ENCODE measurements at regions not wholly inside any gene's neighbourhood (a gene's known extent, or its start where the extent isn't known, plus 50 kb on each side); places are given as distances from the start of the nearest gene placed in this dataset.

- no peak for TF ChIP-seq EZH2 (IDR thresholded peaks at IDR 0.05; ENCODE audit: borderline replicate concordance, low read depth, low read length, severe bottlenecking)
- no peak for TF ChIP-seq CTCF (IDR thresholded peaks at IDR 0.05; ENCODE audit: borderline replicate concordance, extremely low read depth, low read length, poor library complexity, severe bottlenecking)
- H2AFZ ChIP-seq (ENCODE audit: low read depth, low read length), result no peak overlapping the region
- no peaks in the 10 kb centered on the region for H3K4me1 ChIP-seq (ENCODE audit: insufficient read depth, low read length)
- H3K4me3 ChIP-seq (ENCODE audit: low read depth in 1 of 2, low read length in 2 of 2), result no peak overlapping the region
- H3K27ac ChIP-seq (ENCODE audit: low read length), result no peak overlapping the region
- no peaks in the 10 kb centered on the region for H3K27me3 ChIP-seq (ENCODE audit: insufficient read depth, low read length, poor library complexity)
- DNase-seq (no peak), ATAC-seq (ENCODE audit: insufficient read depth, low read depth) (no peak)
- no peaks in the 10 kb centered on the region for H4K20me1 ChIP-seq (ENCODE audit: insufficient read depth, low read length)
- H3K36me3 ChIP-seq (ENCODE audit: insufficient read depth, low read length), result no peaks in the 10 kb centered on the region
- no peak overlapping the region for H3K4me2 ChIP-seq (ENCODE audit: insufficient read depth, low read length)
- H3K9me3 ChIP-seq (ENCODE audit: insufficient read depth, low read length, severe bottlenecking), result no peaks in the 10 kb centered on the region
- H3K79me2 ChIP-seq (ENCODE audit: insufficient read depth, low read length), result no peaks in the 10 kb centered on the region
- no peak overlapping the region for H3K9ac ChIP-seq (ENCODE audit: low read depth, low read length)
Measured at GRCh38 chr20:7579888-7580287, 360.4 kb downstream of the HAO1 start.

DNA sequence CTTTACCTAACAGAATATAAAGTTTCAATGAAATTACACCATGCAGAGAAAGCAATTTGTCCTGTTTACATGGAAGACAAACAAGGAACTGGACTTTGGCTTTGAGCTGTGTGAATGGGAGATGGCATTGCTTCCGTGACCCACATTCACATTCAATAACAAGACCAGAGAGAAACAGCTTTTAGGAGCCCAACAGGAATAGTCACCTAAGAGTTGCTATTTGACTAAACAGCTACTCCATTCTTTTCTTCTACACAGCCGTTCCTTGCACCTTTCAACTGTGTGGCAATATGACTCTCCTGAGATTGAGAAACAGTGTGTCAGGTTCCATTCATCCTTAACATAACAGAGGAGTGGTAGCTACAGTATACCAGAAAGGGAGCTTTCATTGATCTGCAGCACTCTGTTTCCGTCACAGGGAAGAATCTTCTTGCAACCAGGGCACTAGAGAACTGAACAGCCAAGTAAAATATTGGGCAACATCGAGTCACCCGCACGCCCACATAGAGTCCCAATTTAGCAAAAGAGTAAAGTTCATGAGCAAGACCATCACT is 355.1 kb downstream of the HAO1 start:
- no peak for ATAC-seq (ENCODE audit: insufficient read depth, low read depth)
- H4K20me1 ChIP-seq (ENCODE audit: insufficient read depth, low read length), result no peaks in the 10 kb centered on the region
- no peak overlapping the region for H3K27ac ChIP-seq (ENCODE audit: low read length)
- no peak for DNase-seq
- no peaks in the 10 kb centered on the region for H3K4me1 ChIP-seq (ENCODE audit: insufficient read depth, low read length)
- H3K4me2 ChIP-seq (ENCODE audit: insufficient read depth, low read length), result no peak overlapping the region
- no peaks in the 10 kb centered on the region for H3K79me2 ChIP-seq (ENCODE audit: insufficient read depth, low read length)
- H3K36me3 ChIP-seq (ENCODE audit: insufficient read depth, low read length), result no peaks in the 10 kb centered on the region
- no peaks in the 10 kb centered on the region for H3K9me3 ChIP-seq (ENCODE audit: insufficient read depth, low read length, severe bottlenecking)
- no peak overlapping the region for H3K4me3 ChIP-seq (ENCODE audit: low read depth in 1 of 2, low read length in 2 of 2)
- no peak overlapping the region for H3K9ac ChIP-seq (ENCODE audit: low read depth, low read length)
- no peaks in the 10 kb centered on the region for H3K27me3 ChIP-seq (ENCODE audit: insufficient read depth, low read length, poor library complexity)
- TF ChIP-seq EZH2 (IDR thresholded peaks at IDR 0.05; ENCODE audit: borderline replicate concordance, low read depth, low read length, severe bottlenecking) (no peak), CTCF (IDR thresholded peaks at IDR 0.05; ENCODE audit: borderline replicate concordance, extremely low read depth, low read length, poor library complexity, severe bottlenecking) (no peak)
- no peak overlapping the region for H2AFZ ChIP-seq (ENCODE audit: low read depth, low read length)

GRCh38 chr20:7586481-7586880 is 353.8 kb downstream of the HAO1 start:
- no peak for DNase-seq
- H4K20me1 ChIP-seq (ENCODE audit: insufficient read depth, low read length), result no peaks in the 10 kb centered on the region
- H3K79me2 ChIP-seq (ENCODE audit: insufficient read depth, low read length), result no peaks in the 10 kb centered on the region
- H3K9me3 ChIP-seq (ENCODE audit: insufficient read depth, low read length, severe bottlenecking), result no peaks in the 10 kb centered on the region
- H3K9ac ChIP-seq (ENCODE audit: low read depth, low read length), result no peak overlapping the region
- TF ChIP-seq CTCF (IDR thresholded peaks at IDR 0.05; ENCODE audit: borderline replicate concordance, extremely low read depth, low read length, poor library complexity, severe bottlenecking), result no peak
- TF ChIP-seq EZH2 (IDR thresholded peaks at IDR 0.05; ENCODE audit: borderline replicate concordance, low read depth, low read length, severe bottlenecking), result no peak
- no peak for ATAC-seq (ENCODE audit: insufficient read depth, low read depth)
- no peaks in the 10 kb centered on the region for H3K4me1 ChIP-seq (ENCODE audit: insufficient read depth, low read length)
- H3K4me2 ChIP-seq (ENCODE audit: insufficient read depth, low read length), result no peak overlapping the region
- H3K4me3 ChIP-seq (ENCODE audit: low read depth in 1 of 2, low read length in 2 of 2), result no peak overlapping the region
- H2AFZ ChIP-seq (ENCODE audit: low read depth, low read length), result no peak overlapping the region
- H3K27ac ChIP-seq (ENCODE audit: low read length), result no peak overlapping the region
- H3K27me3 ChIP-seq (ENCODE audit: insufficient read depth, low read length, poor library complexity), result no peaks in the 10 kb centered on the region
- no peaks in the 10 kb centered on the region for H3K36me3 ChIP-seq (ENCODE audit: insufficient read depth, low read length)

- no peaks in the 10 kb centered on the region for H3K79me2 ChIP-seq (ENCODE audit: insufficient read depth, low read length)
- ATAC-seq (ENCODE audit: insufficient read depth, low read depth), result no peak
- H3K9ac ChIP-seq (ENCODE audit: low read depth, low read length), result no peak overlapping the region
Measured at GRCh38 chr20:7589164-7589563, 351.1 kb downstream of the HAO1 start.

More at GRCh38 chr20:7589164-7589563, 351.1 kb downstream of the HAO1 start:
- no peaks in the 10 kb centered on the region for H3K36me3 ChIP-seq (ENCODE audit: insufficient read depth, low read length)
- no peak overlapping the region for H3K4me2 ChIP-seq (ENCODE audit: insufficient read depth, low read length)
- no peak overlapping the region for H3K4me3 ChIP-seq (ENCODE audit: low read depth in 1 of 2, low read length in 2 of 2)
- no peaks in the 10 kb centered on the region for H3K27me3 ChIP-seq (ENCODE audit: insufficient read depth, low read length, poor library complexity)
- H4K20me1 ChIP-seq (ENCODE audit: insufficient read depth, low read length), result no peaks in the 10 kb centered on the region
- no peak overlapping the region for H3K27ac ChIP-seq (ENCODE audit: low read length)
- H2AFZ ChIP-seq (ENCODE audit: low read depth, low read length), result no peak overlapping the region
- TF ChIP-seq CTCF (IDR thresholded peaks at IDR 0.05; ENCODE audit: borderline replicate concordance, extremely low read depth, low read length, poor library complexity, severe bottlenecking) (no peak), EZH2 (IDR thresholded peaks at IDR 0.05; ENCODE audit: borderline replicate concordance, low read depth, low read length, severe bottlenecking) (no peak)
- no peaks in the 10 kb centered on the region for H3K4me1 ChIP-seq (ENCODE audit: insufficient read depth, low read length)
- DNase-seq, result no peak
- H3K9me3 ChIP-seq (ENCODE audit: insufficient read depth, low read length, severe bottlenecking), result no peaks in the 10 kb centered on the region

Data from DND-41 (cell line).